HEK293 (cell line): ENCODE measurements at regions not wholly inside any gene's neighbourhood (a gene's known extent, or its start where the extent isn't known, plus 50 kb on each side); places are given as distances from the start of the nearest gene placed in this dataset.

Source experiments
- CTCF ChIA-PET: fragments of 350-600 bp; formaldehyde crosslinking; extraction: SDS; loops from one replicate; lab custom pipeline; 2021; ENCODE audit warnings: antibody characterized with exemption; lab: Yijun Ruan, JAX
- POLR2A ChIA-PET: fragments of 300-600 bp; formaldehyde crosslinking; extraction: SDS; loops from one replicate; lab custom pipeline; 2020; ENCODE audit warnings: antibody characterized with exemption, inconsistent platforms; lab: Yijun Ruan, JAX
- H3K27ac ChIP-seq: fragments of 200-500 bp; sonication (Bioruptor generic); 2 replicates; pipeline ENCODE4 v1.5.1; 2014; ENCODE audit warnings: low read depth, low read length, control low read depth, inconsistent platforms; ENCODE audit errors: extremely low read depth
- H3K36me3 ChIP-seq, 2 experiments: fragments of 200-500 bp in 1 of 2; sonication (Bioruptor generic) in 1 of 2; 1 replicate in 1 of 2; 2 replicates in 1 of 2; pipeline ENCODE4 v1.5.1; 2014 to 2017; ENCODE audit warnings: inconsistent platforms in 2 of 2, low read length in 2 of 2; ENCODE audit not compliant: control insufficient read depth in 2 of 2, insufficient read depth in 1 of 2
- H3K4me1 ChIP-seq: fragments of 200-500 bp; sonication (Bioruptor generic); 2 replicates; pipeline ENCODE4 v1.5.1; 2014; ENCODE audit warnings: mild to moderate bottlenecking, low read length, inconsistent platforms; ENCODE audit not compliant: control insufficient read depth, insufficient read depth
- H3K4me3 ChIP-seq: 2 replicates; pipeline ENCODE4 v1.5.1; 2011; ENCODE audit warnings: low read depth, mild to moderate bottlenecking, control low read depth, low read length, moderate library complexity
- H3K9me3 ChIP-seq: fragments of 200-500 bp; sonication (Bioruptor generic); 2 replicates; pipeline ENCODE4 v1.5.1; 2014; ENCODE audit warnings: low read depth, low read length, inconsistent platforms; ENCODE audit not compliant: control insufficient read depth, insufficient read depth
- GLI2 ChIP-seq: fragments of 450-650 bp; formaldehyde crosslinking; IDR thresholded peaks from 2 replicates; pipeline ENCODE4; 2017; ENCODE audit warnings: missing biosample characterization, missing genetic modification characterization, low read depth, borderline replicate concordance
- HOXA7 ChIP-seq: sonication (generic); formaldehyde crosslinking; IDR thresholded peaks from 2 replicates; pipeline ENCODE4 v1.8.1; 2022; ENCODE audit warnings: missing genetic modification reagents, borderline replicate concordance
- RBAK ChIP-seq: fragments of 450-650 bp; formaldehyde crosslinking; IDR thresholded peaks from 2 replicates; pipeline ENCODE4 v1.5.1; 2016; ENCODE audit warnings: missing biosample characterization, missing genetic modification characterization
- SCRT2 ChIP-seq: fragments of 450-650 bp; formaldehyde crosslinking; IDR thresholded peaks from 2 replicates; pipeline ENCODE4 v1.5.1; 2016; ENCODE audit warnings: missing biosample characterization, missing genetic modification characterization
- SETDB1 ChIP-seq: IDR thresholded peaks from one replicate; pipeline ENCODE4 v1.6.1; 2017; ENCODE audit warnings: mild to moderate bottlenecking, low read length, moderate library complexity, mixed read lengths; ENCODE audit not compliant: insufficient read length
- TRIM28 ChIP-seq: IDR thresholded peaks from 2 replicates; pipeline ENCODE4 v1.6.1; 2011; ENCODE audit warnings: low read length, control low read depth, borderline replicate concordance
- WT1 ChIP-seq: fragments of 450-650 bp; formaldehyde crosslinking; IDR thresholded peaks from 2 replicates; pipeline ENCODE4 v1.5.1; 2016; ENCODE audit warnings: missing biosample characterization, missing genetic modification characterization
- ZBTB1 ChIP-seq: fragments of 450-650 bp; formaldehyde crosslinking; IDR thresholded peaks from 2 replicates; pipeline ENCODE4 v1.5.1; 2016; ENCODE audit warnings: missing biosample characterization, missing genetic modification characterization
- ZNF24 ChIP-seq: fragments of 450-650 bp; formaldehyde crosslinking; IDR thresholded peaks from 2 replicates; pipeline ENCODE4 v1.5.1; 2016; ENCODE audit warnings: missing biosample characterization, missing genetic modification characterization
- ZNF248 ChIP-seq: fragments of 450-650 bp; formaldehyde crosslinking; IDR thresholded peaks from 2 replicates; pipeline ENCODE4 v1.5.1; 2017; ENCODE audit warnings: missing biosample characterization, missing genetic modification characterization
- ZNF398 ChIP-seq: fragments of 450-650 bp; formaldehyde crosslinking; IDR thresholded peaks from 2 replicates; pipeline ENCODE4 v1.5.1; 2017; ENCODE audit warnings: missing biosample characterization, missing genetic modification characterization
- ZNF416 ChIP-seq: fragments of 450-650 bp; formaldehyde crosslinking; IDR thresholded peaks from 2 replicates; pipeline ENCODE4 v1.5.1; 2016; ENCODE audit warnings: missing biosample characterization, missing genetic modification characterization
- ZNF48 ChIP-seq: fragments of 450-650 bp; formaldehyde crosslinking; IDR thresholded peaks from 2 replicates; pipeline ENCODE4 v1.5.1; 2016; ENCODE audit warnings: missing biosample characterization, missing genetic modification characterization
- ZNF561 ChIP-seq: fragments of 450-650 bp; IDR thresholded peaks from 2 replicates; pipeline ENCODE4 v1.5.1; 2018; ENCODE audit warnings: missing biosample characterization, missing genetic modification characterization, borderline replicate concordance
- ZNF610 ChIP-seq: fragments of 450-650 bp; formaldehyde crosslinking; IDR thresholded peaks from 2 replicates; pipeline ENCODE4 v1.5.1; 2016; ENCODE audit warnings: missing biosample characterization, missing genetic modification characterization, borderline replicate concordance
- ZNF624 ChIP-seq: fragments of 450-650 bp; formaldehyde crosslinking; IDR thresholded peaks from 2 replicates; pipeline ENCODE4 v1.5.1; 2017; ENCODE audit warnings: missing biosample characterization, missing genetic modification characterization
- ZNF626 ChIP-seq: fragments of 450-650 bp; sonication (Bioruptor Pico); formaldehyde crosslinking; IDR thresholded peaks from 2 replicates; pipeline ENCODE4 v1.5.1; 2018; ENCODE audit warnings: missing biosample characterization, missing genetic modification characterization, inconsistent platforms
- ZNF792 ChIP-seq: fragments of 450-650 bp; formaldehyde crosslinking; IDR thresholded peaks from 2 replicates; pipeline ENCODE4 v1.5.1; 2016; ENCODE audit warnings: missing biosample characterization, missing genetic modification characterization
- ZNF830 ChIP-seq: fragments of 450-650 bp; IDR thresholded peaks from 2 replicates; pipeline ENCODE4 v1.5.0; 2018; ENCODE audit warnings: missing biosample characterization, missing genetic modification characterization, low read depth, mild to moderate bottlenecking, moderate library complexity
- ZNF837 ChIP-seq: fragments of 450-650 bp; formaldehyde crosslinking; IDR thresholded peaks from 2 replicates; pipeline ENCODE4 v1.5.1; 2016; ENCODE audit warnings: missing biosample characterization, missing genetic modification characterization
- TF ChIP-seq, protein P1 (sequence below): fragments of 450-650 bp; formaldehyde crosslinking; IDR thresholded peaks from 2 replicates; pipeline ENCODE4 v1.5.1; 2017; ENCODE audit warnings: missing biosample characterization, missing genetic modification characterization

GRCh38 chr15:93495799-93496637 is 407.0 kb upstream of the RGMA start:
- no peaks in the 10 kb centered on the region for H3K4me1 ChIP-seq
- TF ChIP-seq, protein P1, sequence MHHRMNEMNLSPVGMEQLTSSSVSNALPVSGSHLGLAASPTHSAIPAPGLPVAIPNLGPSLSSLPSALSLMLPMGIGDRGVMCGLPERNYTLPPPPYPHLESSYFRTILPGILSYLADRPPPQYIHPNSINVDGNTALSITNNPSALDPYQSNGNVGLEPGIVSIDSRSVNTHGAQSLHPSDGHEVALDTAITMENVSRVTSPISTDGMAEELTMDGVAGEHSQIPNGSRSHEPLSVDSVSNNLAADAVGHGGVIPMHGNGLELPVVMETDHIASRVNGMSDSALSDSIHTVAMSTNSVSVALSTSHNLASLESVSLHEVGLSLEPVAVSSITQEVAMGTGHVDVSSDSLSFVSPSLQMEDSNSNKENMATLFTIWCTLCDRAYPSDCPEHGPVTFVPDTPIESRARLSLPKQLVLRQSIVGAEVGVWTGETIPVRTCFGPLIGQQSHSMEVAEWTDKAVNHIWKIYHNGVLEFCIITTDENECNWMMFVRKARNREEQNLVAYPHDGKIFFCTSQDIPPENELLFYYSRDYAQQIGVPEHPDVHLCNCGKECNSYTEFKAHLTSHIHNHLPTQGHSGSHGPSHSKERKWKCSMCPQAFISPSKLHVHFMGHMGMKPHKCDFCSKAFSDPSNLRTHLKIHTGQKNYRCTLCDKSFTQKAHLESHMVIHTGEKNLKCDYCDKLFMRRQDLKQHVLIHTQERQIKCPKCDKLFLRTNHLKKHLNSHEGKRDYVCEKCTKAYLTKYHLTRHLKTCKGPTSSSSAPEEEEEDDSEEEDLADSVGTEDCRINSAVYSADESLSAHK (tag by site-specific recombination) = no peak
- no peak for TF ChIP-seq HOXA7 (CRISPR knock-in tag)
- no peak for TF ChIP-seq ZNF561 (tag by site-specific recombination)
- TF ChIP-seq ZNF626 (tag by site-specific recombination) = no peak
- no peak for TF ChIP-seq ZNF24 (tag by site-specific recombination)
- TF ChIP-seq RBAK (tag by site-specific recombination) = no peak
- TF ChIP-seq ZNF624 (tag by site-specific recombination) = no peak
- no peak for TF ChIP-seq ZNF610 (tag by site-specific recombination)
- TF ChIP-seq TRIM28 = no peak
- no peak for TF ChIP-seq ZNF792 (tag by site-specific recombination)
- no peak for TF ChIP-seq ZBTB1
- TF ChIP-seq SETDB1 = no peak
- TF ChIP-seq WT1 = no peak
- no peak for TF ChIP-seq ZNF248
- TF ChIP-seq SCRT2 = no peak
- TF ChIP-seq ZNF830 (tag by site-specific recombination) = no peak
- TF ChIP-seq ZNF48 = no peak
- TF ChIP-seq GLI2 = no peak
- no peak for TF ChIP-seq ZNF837 (tag by site-specific recombination)
- POLR2A ChIA-PET = no interaction called here
- H3K9me3 ChIP-seq = no peaks in the 10 kb centered on the region
- CTCF ChIA-PET = interaction anchor here (0.5 kb wide), 1 partner anchor 711 kb away, joined by 3 read pairs; no protein-coding TSS in a partner anchor
- no peaks in the 10 kb centered on the region for H3K36me3 ChIP-seq
- H3K4me3 ChIP-seq = no peak overlapping the region
- H3K27ac ChIP-seq = no peak overlapping the region

- Histone ChIP-seq H3K4me1 (no peaks in the 10 kb centered on the region), H3K36me3 (no peaks in the 10 kb centered on the region), H3K4me3 (no peak overlapping the region), H3K9me3 (no peaks in the 10 kb centered on the region), H3K27ac (no peak overlapping the region)
- no peak for TF ChIP-seq ZNF416 (tag by site-specific recombination)
- no peak for TF ChIP-seq ZNF398 (tag by site-specific recombination)
- ChIA-PET CTCF (no interaction called here), POLR2A (no interaction called here)
Observed at GRCh38 chr15:93493172-93493571, 404.2 kb upstream of the RGMA start.
